ENCODE measurements at regions not wholly inside any gene's neighbourhood (a gene's known extent, or its start where the extent isn't known, plus 50 kb on each side); places are given as distances from the start of the nearest gene placed in this dataset.

DNA sequence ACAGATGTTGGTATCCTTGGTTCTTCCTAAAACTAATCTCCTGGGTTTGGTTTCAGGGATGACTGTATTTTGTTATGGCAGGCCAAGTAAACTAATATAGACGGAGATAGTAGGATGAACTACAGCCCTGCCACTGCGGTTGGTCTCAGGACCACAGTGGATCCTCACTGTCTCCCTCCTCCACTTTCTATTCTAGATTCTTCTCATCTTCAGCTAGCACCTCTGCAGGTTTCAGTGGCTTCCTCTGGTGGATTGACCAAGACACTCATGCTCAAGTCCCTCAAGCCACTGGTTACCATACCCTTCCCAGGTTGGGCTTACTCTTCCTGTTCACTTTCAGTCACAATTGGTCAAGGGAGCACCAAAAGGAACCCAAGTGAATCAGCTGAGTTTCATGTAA lies 71.1 kb upstream of the CLDN18 start:
- Histone ChIP-seq H3K9me3 (replicated peaks in 1 of 2; ENCODE audit: control insufficient read depth in 1 of 2, insufficient read depth in 1 of 2, low read length in 2 of 2) (no peaks in the 10 kb centered on the region), H3K4me1 (ENCODE audit: control insufficient read depth in 1 of 2, insufficient read depth in 2 of 2, low read length in 2 of 2) (no peaks in the 10 kb centered on the region), H3K79me2 (ENCODE audit: insufficient read depth, low read length) (no peaks in the 10 kb centered on the region), H3K36me3 (replicated peaks in 1 of 2; ENCODE audit: control insufficient read depth in 1 of 2, insufficient read depth in 2 of 2, low read length in 2 of 2) (no peaks in the 10 kb centered on the region), H3K4me3 (replicated peaks in 1 of 3; ENCODE audit: low read depth in 2 of 3, low read length in 3 of 3) (no peak overlapping the region), H3K9ac (ENCODE audit: insufficient read depth, low read length, poor library complexity, severe bottlenecking) (no peak overlapping the region), H3K27me3 (ENCODE audit: control insufficient read depth in 2 of 2, insufficient read depth in 2 of 2, low read length in 2 of 2) (no peaks in the 10 kb centered on the region), H3K27ac (ENCODE audit: low read depth in 1 of 2, low read length in 2 of 2) (no peak overlapping the region), H4K20me1 (ENCODE audit: insufficient read depth, low read length) (no peaks in the 10 kb centered on the region), H2AFZ (ENCODE audit: insufficient read depth, low read depth, low read length, poor library complexity, severe bottlenecking) (no peak overlapping the region), H3K4me2 (replicated peaks; ENCODE audit: extremely low read depth, low read length, poor library complexity, severe bottlenecking) (no peak overlapping the region)
- H3K9me3 Mint-ChIP-seq = peaks cover 0 to 10% (median 1%) of the 10 kb centered on the region in 7 donors
- intact Hi-C loops (cut with micrococcal nuclease) = no loop called here
- H3K4me3 Mint-ChIP-seq = no peak overlapping the region
- no peaks in the 10 kb centered on the region for H3K4me1 Mint-ChIP-seq
- TF ChIP-seq, protein P1, sequence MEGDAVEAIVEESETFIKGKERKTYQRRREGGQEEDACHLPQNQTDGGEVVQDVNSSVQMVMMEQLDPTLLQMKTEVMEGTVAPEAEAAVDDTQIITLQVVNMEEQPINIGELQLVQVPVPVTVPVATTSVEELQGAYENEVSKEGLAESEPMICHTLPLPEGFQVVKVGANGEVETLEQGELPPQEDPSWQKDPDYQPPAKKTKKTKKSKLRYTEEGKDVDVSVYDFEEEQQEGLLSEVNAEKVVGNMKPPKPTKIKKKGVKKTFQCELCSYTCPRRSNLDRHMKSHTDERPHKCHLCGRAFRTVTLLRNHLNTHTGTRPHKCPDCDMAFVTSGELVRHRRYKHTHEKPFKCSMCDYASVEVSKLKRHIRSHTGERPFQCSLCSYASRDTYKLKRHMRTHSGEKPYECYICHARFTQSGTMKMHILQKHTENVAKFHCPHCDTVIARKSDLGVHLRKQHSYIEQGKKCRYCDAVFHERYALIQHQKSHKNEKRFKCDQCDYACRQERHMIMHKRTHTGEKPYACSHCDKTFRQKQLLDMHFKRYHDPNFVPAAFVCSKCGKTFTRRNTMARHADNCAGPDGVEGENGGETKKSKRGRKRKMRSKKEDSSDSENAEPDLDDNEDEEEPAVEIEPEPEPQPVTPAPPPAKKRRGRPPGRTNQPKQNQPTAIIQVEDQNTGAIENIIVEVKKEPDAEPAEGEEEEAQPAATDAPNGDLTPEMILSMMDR (IDR thresholded peaks at IDR 0.05) = no peak
- no peak for DNase-seq
- H3K27ac Mint-ChIP-seq = no peak overlapping the region
- no peaks in the 10 kb centered on the region for H3K36me3 Mint-ChIP-seq
- H3K27me3 Mint-ChIP-seq (ENCODE audit: low read depth in 3 of 3) = peaks cover 2 to 7% (median 3%) of the 10 kb centered on the region in 3 donors
- 100% methylated on average over 2 of the region's 2 CpGs for WGBS (ENCODE audit: insufficient coverage)

- no peak for DNase-seq
- TF ChIP-seq, protein P1 (IDR thresholded peaks at IDR 0.05) = no peak
- Histone ChIP-seq H3K9ac (ENCODE audit: insufficient read depth, low read length, poor library complexity, severe bottlenecking) (no peak overlapping the region), H3K4me3 (replicated peaks in 1 of 3; ENCODE audit: low read depth in 2 of 3, low read length in 3 of 3) (no peak overlapping the region), H3K9me3 (replicated peaks in 1 of 2; ENCODE audit: control insufficient read depth in 1 of 2, insufficient read depth in 1 of 2, low read length in 2 of 2) (no peaks in the 10 kb centered on the region), H3K4me1 (ENCODE audit: control insufficient read depth in 1 of 2, insufficient read depth in 2 of 2, low read length in 2 of 2) (no peaks in the 10 kb centered on the region), H4K20me1 (ENCODE audit: insufficient read depth, low read length) (no peaks in the 10 kb centered on the region), H3K27me3 (ENCODE audit: control insufficient read depth in 2 of 2, insufficient read depth in 2 of 2, low read length in 2 of 2) (no peaks in the 10 kb centered on the region), H2AFZ (ENCODE audit: insufficient read depth, low read depth, low read length, poor library complexity, severe bottlenecking) (no peak overlapping the region), H3K36me3 (replicated peaks in 1 of 2; ENCODE audit: control insufficient read depth in 1 of 2, insufficient read depth in 2 of 2, low read length in 2 of 2) (no peaks in the 10 kb centered on the region), H3K4me2 (replicated peaks; ENCODE audit: extremely low read depth, low read length, poor library complexity, severe bottlenecking) (no peak overlapping the region), H3K27ac (ENCODE audit: low read depth in 1 of 2, low read length in 2 of 2) (no peak overlapping the region), H3K79me2 (ENCODE audit: insufficient read depth, low read length) (no peaks in the 10 kb centered on the region)
- H3K4me3 Mint-ChIP-seq = no peak overlapping the region
- 77% methylated on average over 1 of the region's 2 CpGs for WGBS (ENCODE audit: insufficient coverage)
- intact Hi-C loops (cut with micrococcal nuclease) = no loop called here
- H3K27me3 Mint-ChIP-seq (ENCODE audit: low read depth in 3 of 3) = peaks cover 1 to 5% (median 1%) of the 10 kb centered on the region in 3 donors
- H3K9me3 Mint-ChIP-seq = peaks cover 0 to 6% (median 0%) of the 10 kb centered on the region in 7 donors
- no peaks in the 10 kb centered on the region for H3K4me1 Mint-ChIP-seq
- H3K36me3 Mint-ChIP-seq = no peaks in the 10 kb centered on the region
- H3K27ac Mint-ChIP-seq = peak overlapping the region in 1 of 7 donors; percentile 46
These were observed 65.4 kb upstream of the CLDN18 start for GRCh38 chr3:137944593-137944992.
